ENCODE measurements at regions not wholly inside any gene's neighbourhood (a gene's known extent, or its start where the extent isn't known, plus 50 kb on each side); places are given as distances from the start of the nearest gene placed in this dataset.
"Not testable (repeated sequence)": the region's sequence is repeated elsewhere in the genome, so short reads cannot be mapped to it uniquely, and the experiment has no call there.

DNA sequence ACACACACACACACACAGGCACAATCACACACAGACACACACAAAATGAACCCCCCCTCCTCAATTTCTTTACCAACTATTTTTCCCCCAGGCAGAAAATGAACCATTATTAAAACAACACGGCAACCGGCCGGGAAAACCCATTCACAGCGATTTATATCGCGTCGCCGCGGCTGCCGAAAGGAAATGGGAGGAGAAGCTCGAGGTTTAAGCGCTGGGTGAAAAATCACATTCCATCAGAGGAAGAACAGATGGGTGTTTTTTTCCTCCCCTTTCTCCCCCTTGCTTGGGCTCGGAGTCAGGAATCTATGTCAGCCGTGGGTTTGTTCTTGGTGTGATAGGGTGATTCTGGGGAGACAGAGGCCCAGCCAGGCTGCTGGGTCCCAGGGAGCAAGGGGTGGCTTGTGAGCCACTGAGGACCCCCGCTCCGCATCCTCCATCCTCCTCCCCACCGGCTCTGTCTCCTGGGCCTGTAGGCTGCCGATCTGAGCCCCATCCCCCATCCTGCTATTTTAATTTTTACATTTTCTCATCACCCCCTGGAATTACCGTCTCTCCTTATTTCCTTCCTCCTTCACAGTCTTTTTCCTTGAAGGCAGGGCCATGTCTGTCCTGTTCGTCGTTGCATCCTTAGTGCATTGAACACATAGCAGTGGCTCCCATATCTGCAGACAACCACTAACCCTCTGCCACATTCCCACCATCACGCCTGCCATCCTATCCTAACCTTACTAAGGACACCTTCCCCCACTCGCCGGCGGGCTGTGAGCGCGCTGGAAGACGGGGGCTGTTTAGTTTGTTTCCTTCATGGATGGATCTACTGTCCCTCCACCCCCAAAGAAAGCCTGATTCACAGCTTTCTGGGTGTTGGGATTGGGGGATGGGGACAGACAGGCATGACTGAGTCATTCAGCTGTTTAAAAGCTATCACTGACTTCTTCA is 137.7 kb downstream of the CRLF3 start:
- TF ChIP-seq, protein P1, sequence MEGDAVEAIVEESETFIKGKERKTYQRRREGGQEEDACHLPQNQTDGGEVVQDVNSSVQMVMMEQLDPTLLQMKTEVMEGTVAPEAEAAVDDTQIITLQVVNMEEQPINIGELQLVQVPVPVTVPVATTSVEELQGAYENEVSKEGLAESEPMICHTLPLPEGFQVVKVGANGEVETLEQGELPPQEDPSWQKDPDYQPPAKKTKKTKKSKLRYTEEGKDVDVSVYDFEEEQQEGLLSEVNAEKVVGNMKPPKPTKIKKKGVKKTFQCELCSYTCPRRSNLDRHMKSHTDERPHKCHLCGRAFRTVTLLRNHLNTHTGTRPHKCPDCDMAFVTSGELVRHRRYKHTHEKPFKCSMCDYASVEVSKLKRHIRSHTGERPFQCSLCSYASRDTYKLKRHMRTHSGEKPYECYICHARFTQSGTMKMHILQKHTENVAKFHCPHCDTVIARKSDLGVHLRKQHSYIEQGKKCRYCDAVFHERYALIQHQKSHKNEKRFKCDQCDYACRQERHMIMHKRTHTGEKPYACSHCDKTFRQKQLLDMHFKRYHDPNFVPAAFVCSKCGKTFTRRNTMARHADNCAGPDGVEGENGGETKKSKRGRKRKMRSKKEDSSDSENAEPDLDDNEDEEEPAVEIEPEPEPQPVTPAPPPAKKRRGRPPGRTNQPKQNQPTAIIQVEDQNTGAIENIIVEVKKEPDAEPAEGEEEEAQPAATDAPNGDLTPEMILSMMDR (IDR thresholded peaks at IDR 0.05 in 2 of 3, conservative IDR thresholded peaks at IDR 0.05 in 1 of 3; ENCODE audit: control insufficient read depth in 2 of 3, extremely low read depth in 1 of 3, insufficient read depth in 1 of 3, low read depth in 3 of 3, low read length in 3 of 3), result not testable (repeated sequence)
- TF ChIP-seq TCF7 (IDR thresholded peaks at IDR 0.05; ENCODE audit: borderline replicate concordance); JUNB (IDR thresholded peaks at IDR 0.05); RAD21 (IDR thresholded peaks at IDR 0.05; ENCODE audit: insufficient read depth, low read depth, low read length); GATAD2B (conservative IDR thresholded peaks at IDR 0.05; ENCODE audit: low read depth); NFYA (IDR thresholded peaks at IDR 0.05; ENCODE audit: borderline replicate concordance, low read depth, low read length): not testable (repeated sequence)
- TF ChIP-seq, protein P2, sequence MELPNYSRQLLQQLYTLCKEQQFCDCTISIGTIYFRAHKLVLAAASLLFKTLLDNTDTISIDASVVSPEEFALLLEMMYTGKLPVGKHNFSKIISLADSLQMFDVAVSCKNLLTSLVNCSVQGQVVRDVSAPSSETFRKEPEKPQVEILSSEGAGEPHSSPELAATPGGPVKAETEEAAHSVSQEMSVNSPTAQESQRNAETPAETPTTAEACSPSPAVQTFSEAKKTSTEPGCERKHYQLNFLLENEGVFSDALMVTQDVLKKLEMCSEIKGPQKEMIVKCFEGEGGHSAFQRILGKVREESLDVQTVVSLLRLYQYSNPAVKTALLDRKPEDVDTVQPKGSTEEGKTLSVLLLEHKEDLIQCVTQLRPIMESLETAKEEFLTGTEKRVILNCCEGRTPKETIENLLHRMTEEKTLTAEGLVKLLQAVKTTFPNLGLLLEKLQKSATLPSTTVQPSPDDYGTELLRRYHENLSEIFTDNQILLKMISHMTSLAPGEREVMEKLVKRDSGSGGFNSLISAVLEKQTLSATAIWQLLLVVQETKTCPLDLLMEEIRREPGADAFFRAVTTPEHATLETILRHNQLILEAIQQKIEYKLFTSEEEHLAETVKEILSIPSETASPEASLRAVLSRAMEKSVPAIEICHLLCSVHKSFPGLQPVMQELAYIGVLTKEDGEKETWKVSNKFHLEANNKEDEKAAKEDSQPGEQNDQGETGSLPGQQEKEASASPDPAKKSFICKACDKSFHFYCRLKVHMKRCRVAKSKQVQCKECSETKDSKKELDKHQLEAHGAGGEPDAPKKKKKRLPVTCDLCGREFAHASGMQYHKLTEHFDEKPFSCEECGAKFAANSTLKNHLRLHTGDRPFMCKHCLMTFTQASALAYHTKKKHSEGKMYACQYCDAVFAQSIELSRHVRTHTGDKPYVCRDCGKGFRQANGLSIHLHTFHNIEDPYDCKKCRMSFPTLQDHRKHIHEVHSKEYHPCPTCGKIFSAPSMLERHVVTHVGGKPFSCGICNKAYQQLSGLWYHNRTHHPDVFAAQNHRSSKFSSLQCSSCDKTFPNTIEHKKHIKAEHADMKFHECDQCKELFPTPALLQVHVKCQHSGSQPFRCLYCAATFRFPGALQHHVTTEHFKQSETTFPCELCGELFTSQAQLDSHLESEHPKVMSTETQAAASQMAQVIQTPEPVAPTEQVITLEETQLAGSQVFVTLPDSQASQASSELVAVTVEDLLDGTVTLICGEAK (IDR thresholded peaks at IDR 0.05; ENCODE audit: borderline replicate concordance), result not testable (repeated sequence)

All from GM12878 (cell line).